HEK293 (cell line): ENCODE measurements at regions not wholly inside any gene's neighbourhood (a gene's known extent, or its start where the extent isn't known, plus 50 kb on each side); places are given as distances from the start of the nearest gene placed in this dataset.

Experiments
- REST ChIP-seq: fragments of 450-650 bp; formaldehyde crosslinking; IDR thresholded peaks from 2 replicates; pipeline ENCODE4 v1.5.1; 2016; ENCODE audit warnings: missing biosample characterization, missing genetic modification characterization
- ZBTB1 ChIP-seq: fragments of 450-650 bp; formaldehyde crosslinking; IDR thresholded peaks from 2 replicates; pipeline ENCODE4 v1.5.1; 2016; ENCODE audit warnings: missing biosample characterization, missing genetic modification characterization

GRCh38 chr5:160961761-160962160 lies 109.8 kb upstream of the ATP10B start:
- TF ChIP-seq ZBTB1 (tag by site-specific recombination) = no peak
- TF ChIP-seq REST (tag by site-specific recombination) = no peak
